ENCODE measurements at regions not wholly inside any gene's neighbourhood (a gene's known extent, or its start where the extent isn't known, plus 50 kb on each side); places are given as distances from the start of the nearest gene placed in this dataset.

- DNase-seq (ENCODE audit: low spot score) = no peak
Observed at GRCh38 chr10:85147346-85148250, 819.2 kb downstream of the CCSER2 start.

GRCh38 chr10:85148693-85149640 is 820.6 kb downstream of the CCSER2 start:
- DNase-seq (ENCODE audit: low spot score) = no peak

GRCh38 chr10:85149766-85150165 is 821.4 kb downstream of the CCSER2 start:
- peak; percentile 5 for DNase-seq (ENCODE audit: low spot score)

- DNase-seq (ENCODE audit: low spot score) = no peak
Observed at GRCh38 chr10:85151506-85151905, 823.1 kb downstream of the CCSER2 start.

- no peak for DNase-seq (ENCODE audit: low spot score)
Observed at GRCh38 chr10:85152496-85152895, 824.1 kb downstream of the CCSER2 start.

GRCh38 chr10:85152911-85153310 is 824.5 kb downstream of the CCSER2 start:
- DNase-seq (ENCODE audit: low spot score) = no peak

GRCh38 chr10:85157206-85157605 is 828.8 kb downstream of the CCSER2 start:
- no peak for DNase-seq (ENCODE audit: low spot score)

GRCh38 chr10:85168243-85168642 is 839.9 kb downstream of the CCSER2 start:
- DNase-seq (ENCODE audit: low spot score) = no peak

- no peak for DNase-seq (ENCODE audit: low spot score)
Observed at GRCh38 chr10:85170026-85170425, 841.6 kb downstream of the CCSER2 start.

- peak; percentile 6 for DNase-seq (ENCODE audit: low spot score)
Observed at GRCh38 chr10:85175635-85176034, 847.2 kb downstream of the CCSER2 start.

- DNase-seq (ENCODE audit: low spot score) = no peak
Observed at GRCh38 chr10:85177767-85178166, 849.4 kb downstream of the CCSER2 start.

GRCh38 chr10:85187047-85187446 is 858.7 kb downstream of the CCSER2 start:
- DNase-seq (ENCODE audit: low spot score) = no peak

- DNase-seq (ENCODE audit: low spot score) = no peak
Observed at GRCh38 chr10:85188770-85189484, 860.5 kb downstream of the CCSER2 start.

- DNase-seq (ENCODE audit: low spot score) = no peak
Observed at GRCh38 chr10:85193796-85194195, 865.4 kb downstream of the CCSER2 start.

- DNase-seq (ENCODE audit: low spot score) = no peak
Observed at GRCh38 chr10:85194706-85195105, 866.3 kb downstream of the CCSER2 start.

GRCh38 chr10:85195596-85195995 is 867.2 kb downstream of the CCSER2 start:
- no peak for DNase-seq (ENCODE audit: low spot score)

GRCh38 chr10:85204814-85205213 is 876.4 kb downstream of the CCSER2 start:
- DNase-seq (ENCODE audit: low spot score) = no peak

- no peak for DNase-seq (ENCODE audit: low spot score)
Observed at GRCh38 chr10:85212526-85212925, 884.1 kb downstream of the CCSER2 start.

GRCh38 chr10:85213493-85213892 is 885.1 kb downstream of the CCSER2 start:
- DNase-seq (ENCODE audit: low spot score) = no peak

- no peak for DNase-seq (ENCODE audit: low spot score)
Observed at GRCh38 chr10:85222300-85222699, 893.9 kb downstream of the CCSER2 start.

- no peak for DNase-seq (ENCODE audit: low spot score)
Observed at GRCh38 chr10:85224366-85224940, 896.1 kb downstream of the CCSER2 start.

GRCh38 chr10:85225311-85225710 is 896.9 kb downstream of the CCSER2 start:
- no peak for DNase-seq (ENCODE audit: low spot score)
